Neural crest cell (in vitro differentiated cells): ENCODE measurements at regions not wholly inside any gene's neighbourhood (a gene's known extent, or its start where the extent isn't known, plus 50 kb on each side); places are given as distances from the start of the nearest gene placed in this dataset.

Experiments used
- DNase-seq: peaks from one replicate; pipeline ENCODE4 v3.0.0; 2021; ENCODE audit warnings: low read depth, mixed read lengths, low spot score
- H3K27ac Mint-ChIP-seq: one replicate; pipeline ENCODE4 v1.8.0; 2021; ENCODE audit warnings: mild to moderate bottlenecking, mixed read lengths; ENCODE audit not compliant: unreplicated experiment
- H3K27me3 Mint-ChIP-seq: 2 replicates; pipeline ENCODE4 v1.8.0; 2021; ENCODE audit warnings: low read depth, mild to moderate bottlenecking, mixed read lengths
- H3K36me3 Mint-ChIP-seq: 2 replicates; pipeline ENCODE4 v1.8.0; 2021; ENCODE audit warnings: low read depth, mild to moderate bottlenecking, mixed read lengths
- H3K4me1 Mint-ChIP-seq: 2 replicates; pipeline ENCODE4 v1.8.0; 2021; ENCODE audit warnings: mixed read lengths
- H3K4me3 Mint-ChIP-seq: one replicate; pipeline ENCODE4 v1.8.0; 2021; ENCODE audit warnings: mild to moderate bottlenecking, mixed read lengths
- H3K9me3 Mint-ChIP-seq: 2 replicates; pipeline ENCODE4 v1.8.0; 2021; ENCODE audit warnings: mixed read lengths
- CTCF ChIP-seq: fragments of 200-600 bp; sonication (generic); conservative IDR thresholded peaks from 2 replicates; pipeline ENCODE4 v1.5.0; 2021; ENCODE audit warnings: antibody characterized with exemption, mild to moderate bottlenecking

- Mint-ChIP-seq H3K27me3 (no peaks in the 10 kb centered on the region), H3K27ac (no peak overlapping the region), H3K9me3 (peaks cover 10% of the 10 kb centered on the region), H3K36me3 (peaks cover 2% of the 10 kb centered on the region), H3K4me1 (peaks cover 15% of the 10 kb centered on the region), H3K4me3 (no peak overlapping the region)
- no peak for TF ChIP-seq CTCF
- no peak for DNase-seq
These were observed 111.0 kb upstream of the CPHXL start for GRCh38 chr16:75837264-75837663.

- Mint-ChIP-seq H3K36me3 (peaks cover 2% of the 10 kb centered on the region), H3K9me3 (peaks cover 7% of the 10 kb centered on the region), H3K4me3 (no peak overlapping the region), H3K4me1 (peaks cover 15% of the 10 kb centered on the region), H3K27ac (no peak overlapping the region), H3K27me3 (no peaks in the 10 kb centered on the region)
- DNase-seq: no peak
- no peak for TF ChIP-seq CTCF
These were observed 111.4 kb upstream of the CPHXL start for GRCh38 chr16:75837681-75838080.

GRCh38 chr16:75841517-75841916 is 115.2 kb upstream of the CPHXL start:
- H3K9me3 Mint-ChIP-seq: no peaks in the 10 kb centered on the region

GRCh38 chr16:75847172-75847571 is 120.9 kb upstream of the CPHXL start:
- H3K27me3 Mint-ChIP-seq: peaks cover 3% of the 10 kb centered on the region

More at GRCh38 chr16:75841517-75841916, 115.2 kb upstream of the CPHXL start:
- no peaks in the 10 kb centered on the region for H3K36me3 Mint-ChIP-seq
- H3K27ac Mint-ChIP-seq: no peak overlapping the region
- DNase-seq: no peak
- H3K4me3 Mint-ChIP-seq: no peak overlapping the region
- peaks cover 13% of the 10 kb centered on the region for H3K4me1 Mint-ChIP-seq
- H3K27me3 Mint-ChIP-seq: no peaks in the 10 kb centered on the region
- TF ChIP-seq CTCF: no peak

GRCh38 chr16:75854152-75854551 is 127.9 kb upstream of the CPHXL start:
- H3K36me3 Mint-ChIP-seq: no peaks in the 10 kb centered on the region
- H3K4me3 Mint-ChIP-seq: no peak overlapping the region
- H3K27me3 Mint-ChIP-seq: peaks cover 3% of the 10 kb centered on the region

More at GRCh38 chr16:75847172-75847571, 120.9 kb upstream of the CPHXL start:
- no peak for DNase-seq
- no peak for TF ChIP-seq CTCF
- H3K27ac Mint-ChIP-seq: no peak overlapping the region
- no peaks in the 10 kb centered on the region for H3K4me1 Mint-ChIP-seq
- H3K36me3 Mint-ChIP-seq: no peaks in the 10 kb centered on the region
- no peak overlapping the region for H3K4me3 Mint-ChIP-seq
- H3K9me3 Mint-ChIP-seq: no peaks in the 10 kb centered on the region

More at GRCh38 chr16:75854152-75854551, 127.9 kb upstream of the CPHXL start:
- DNase-seq: no peak
- TF ChIP-seq CTCF: no peak
- Mint-ChIP-seq H3K27ac (no peak overlapping the region), H3K4me1 (peaks cover 2% of the 10 kb centered on the region), H3K9me3 (no peaks in the 10 kb centered on the region)
